ENCODE measurements at regions not wholly inside any gene's neighbourhood (a gene's known extent, or its start where the extent isn't known, plus 50 kb on each side); places are given as distances from the start of the nearest gene placed in this dataset.

DNA sequence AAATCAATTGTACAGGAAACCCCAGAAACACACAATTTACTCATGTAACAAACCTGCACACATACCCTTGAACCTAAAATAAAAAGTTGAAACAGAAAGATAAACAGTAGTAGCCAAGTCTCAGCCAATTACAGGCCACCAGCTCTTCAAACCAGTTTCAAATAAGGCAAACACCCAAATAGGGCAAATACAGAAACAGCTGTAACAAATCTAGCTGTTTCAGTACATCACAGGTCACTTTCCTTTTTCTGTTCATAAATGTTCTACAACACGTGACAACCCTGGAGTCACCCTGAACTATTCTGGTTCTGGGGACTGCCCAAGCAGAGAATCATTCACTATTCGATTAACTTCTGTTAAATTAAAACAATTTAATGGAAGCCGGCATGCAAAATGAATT is 329.0 kb downstream of the GJA1 start:
- H3K4me3 ChIP-seq (ENCODE audit: low read length): no peak overlapping the region
- no peak for DNase-seq (ENCODE audit: low read depth)
- TF ChIP-seq, protein P1, sequence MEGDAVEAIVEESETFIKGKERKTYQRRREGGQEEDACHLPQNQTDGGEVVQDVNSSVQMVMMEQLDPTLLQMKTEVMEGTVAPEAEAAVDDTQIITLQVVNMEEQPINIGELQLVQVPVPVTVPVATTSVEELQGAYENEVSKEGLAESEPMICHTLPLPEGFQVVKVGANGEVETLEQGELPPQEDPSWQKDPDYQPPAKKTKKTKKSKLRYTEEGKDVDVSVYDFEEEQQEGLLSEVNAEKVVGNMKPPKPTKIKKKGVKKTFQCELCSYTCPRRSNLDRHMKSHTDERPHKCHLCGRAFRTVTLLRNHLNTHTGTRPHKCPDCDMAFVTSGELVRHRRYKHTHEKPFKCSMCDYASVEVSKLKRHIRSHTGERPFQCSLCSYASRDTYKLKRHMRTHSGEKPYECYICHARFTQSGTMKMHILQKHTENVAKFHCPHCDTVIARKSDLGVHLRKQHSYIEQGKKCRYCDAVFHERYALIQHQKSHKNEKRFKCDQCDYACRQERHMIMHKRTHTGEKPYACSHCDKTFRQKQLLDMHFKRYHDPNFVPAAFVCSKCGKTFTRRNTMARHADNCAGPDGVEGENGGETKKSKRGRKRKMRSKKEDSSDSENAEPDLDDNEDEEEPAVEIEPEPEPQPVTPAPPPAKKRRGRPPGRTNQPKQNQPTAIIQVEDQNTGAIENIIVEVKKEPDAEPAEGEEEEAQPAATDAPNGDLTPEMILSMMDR (conservative IDR thresholded peaks at IDR 0.05; ENCODE audit: low read depth, low read length): no peak

DNA sequence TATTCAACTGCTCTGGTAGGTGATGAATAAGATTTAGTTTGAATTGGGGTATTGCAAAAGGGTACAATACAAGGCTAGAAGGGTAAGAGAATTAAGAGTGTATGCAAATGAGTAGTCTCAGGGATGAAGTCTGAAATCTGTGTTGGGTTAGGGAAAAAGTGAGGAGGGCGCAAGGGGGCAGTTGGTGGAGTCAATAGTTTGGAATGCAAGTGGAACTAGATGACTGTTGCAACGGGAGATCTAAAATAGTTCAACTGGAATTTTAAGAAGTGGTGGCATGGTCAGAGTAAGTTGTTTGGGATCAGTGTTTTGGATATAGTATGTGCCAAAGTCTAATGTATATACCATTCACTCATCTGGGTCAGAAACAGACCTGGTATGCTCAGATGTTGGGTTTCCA is 329.6 kb downstream of the GJA1 start:
- no peak for DNase-seq (ENCODE audit: low read depth)
- H3K4me3 ChIP-seq (ENCODE audit: low read length): no peak overlapping the region
- TF ChIP-seq, protein P1 (conservative IDR thresholded peaks at IDR 0.05; ENCODE audit: low read depth, low read length): no peak

DNA sequence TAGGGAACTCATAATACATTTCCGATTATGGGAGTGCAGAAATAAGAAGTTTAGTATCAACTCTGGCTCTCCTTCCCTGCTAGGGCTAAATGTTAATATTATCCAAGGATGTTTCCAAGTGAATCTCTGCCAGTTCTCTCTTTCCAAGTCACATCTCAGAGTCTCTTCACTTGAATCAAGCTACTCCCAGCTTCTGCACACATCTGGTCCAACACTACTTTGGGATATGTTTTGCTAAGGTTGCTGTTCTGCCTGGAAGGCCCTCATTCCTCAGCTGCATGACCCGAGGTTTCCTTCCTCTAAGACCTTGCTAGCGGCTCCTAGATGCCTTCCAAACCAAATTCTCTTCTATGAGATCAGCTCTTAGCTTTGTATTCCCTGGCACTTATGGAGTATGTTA is 331.8 kb downstream of the GJA1 start:
- TF ChIP-seq, protein P1 (conservative IDR thresholded peaks at IDR 0.05; ENCODE audit: low read depth, low read length): no peak

DNA sequence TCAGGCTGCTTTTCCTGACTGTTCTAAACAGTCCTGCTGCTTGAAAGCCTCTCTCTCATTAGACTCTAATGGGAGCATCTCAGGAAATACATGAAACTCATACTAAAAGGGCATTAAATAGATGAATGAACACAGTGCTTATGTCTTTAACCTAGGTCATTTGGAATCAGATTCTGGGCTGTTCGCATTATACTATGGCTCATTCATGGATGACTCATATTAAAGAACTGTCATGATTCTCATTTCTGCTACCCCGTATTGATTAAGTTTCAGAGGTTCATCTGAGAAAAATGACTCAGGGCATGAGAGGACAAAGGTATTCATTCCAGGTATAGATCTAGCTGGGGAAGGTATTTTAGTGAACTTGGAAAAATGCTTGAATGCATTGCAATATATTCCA is 335.5 kb downstream of the GJA1 start:
- no peak for DNase-seq (ENCODE audit: low read depth)
- no peak overlapping the region for H3K4me3 ChIP-seq (ENCODE audit: low read length)
- TF ChIP-seq, protein P1 (conservative IDR thresholded peaks at IDR 0.05; ENCODE audit: low read depth, low read length): no peak

More for the DNA sequence above, 331.8 kb downstream of the GJA1 start:
- DNase-seq (ENCODE audit: low read depth): no peak
- H3K4me3 ChIP-seq (ENCODE audit: low read length): no peak overlapping the region

DNA sequence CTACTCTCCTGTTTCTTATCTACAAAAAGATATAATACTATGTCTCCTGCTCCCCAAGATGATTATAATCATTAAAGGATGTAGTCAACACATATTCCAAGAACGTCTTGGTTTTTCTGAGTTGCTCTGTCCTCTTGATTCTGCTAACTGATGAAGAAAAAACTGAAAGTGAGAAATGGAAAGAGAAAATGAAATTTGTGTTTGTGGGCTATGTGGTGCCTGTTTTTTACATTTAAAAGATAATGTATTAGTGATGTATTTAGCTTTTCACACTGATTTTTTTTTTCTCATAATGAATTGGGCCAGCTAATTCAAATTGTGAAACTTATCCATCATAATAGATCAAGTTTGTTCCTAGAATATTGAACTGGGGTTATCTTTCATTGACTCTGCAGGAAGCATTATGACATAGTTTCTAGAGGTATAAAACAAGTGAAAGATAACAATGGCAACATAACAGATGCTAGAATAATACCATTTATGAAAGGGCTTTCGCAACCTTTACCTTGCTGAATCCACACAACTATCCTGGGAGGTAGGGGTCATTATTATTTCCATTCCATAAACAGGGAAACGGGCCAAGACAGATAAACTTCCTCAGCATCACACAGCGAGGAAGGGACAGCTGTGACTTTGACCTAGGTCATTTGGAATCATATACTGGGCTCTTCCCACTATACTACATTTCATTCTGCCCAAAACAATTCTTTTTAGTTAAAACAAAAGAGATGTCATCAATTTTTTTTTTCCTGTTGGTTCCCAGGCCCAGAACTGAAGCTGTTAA is 336.7 kb downstream of the GJA1 start:
- no peak for DNase-seq (ENCODE audit: low read depth)

DNA sequence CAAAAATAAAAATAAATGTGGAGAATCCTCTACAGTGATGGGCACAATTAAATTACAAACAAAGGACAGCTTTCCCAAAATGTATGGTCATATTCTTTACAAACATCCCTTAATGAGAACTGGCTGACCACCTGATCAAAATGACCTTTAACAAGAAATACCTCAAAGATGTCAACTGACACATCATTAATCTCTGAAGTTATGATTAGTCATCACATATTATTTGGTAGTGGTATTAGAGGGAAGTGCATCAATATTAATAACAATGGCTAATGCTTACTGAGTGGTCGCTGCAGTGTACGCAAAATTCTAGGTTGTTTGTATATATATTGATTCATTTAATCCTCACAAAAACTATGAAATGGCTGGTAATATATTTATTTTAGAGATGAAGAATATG is 340.6 kb downstream of the GJA1 start:
- DNase-seq (ENCODE audit: low read depth): no peak
- TF ChIP-seq, protein P1 (conservative IDR thresholded peaks at IDR 0.05; ENCODE audit: low read depth, low read length): no peak
- no peak overlapping the region for H3K4me3 ChIP-seq (ENCODE audit: low read length)

More for the DNA sequence above, 336.7 kb downstream of the GJA1 start:
- TF ChIP-seq, protein P1 (conservative IDR thresholded peaks at IDR 0.05; ENCODE audit: low read depth, low read length): no peak
- H3K4me3 ChIP-seq (ENCODE audit: low read length): no peak overlapping the region
